ENCODE measurements at regions not wholly inside any gene's neighbourhood (a gene's known extent, or its start where the extent isn't known, plus 50 kb on each side); places are given as distances from the start of the nearest gene placed in this dataset.

DNA sequence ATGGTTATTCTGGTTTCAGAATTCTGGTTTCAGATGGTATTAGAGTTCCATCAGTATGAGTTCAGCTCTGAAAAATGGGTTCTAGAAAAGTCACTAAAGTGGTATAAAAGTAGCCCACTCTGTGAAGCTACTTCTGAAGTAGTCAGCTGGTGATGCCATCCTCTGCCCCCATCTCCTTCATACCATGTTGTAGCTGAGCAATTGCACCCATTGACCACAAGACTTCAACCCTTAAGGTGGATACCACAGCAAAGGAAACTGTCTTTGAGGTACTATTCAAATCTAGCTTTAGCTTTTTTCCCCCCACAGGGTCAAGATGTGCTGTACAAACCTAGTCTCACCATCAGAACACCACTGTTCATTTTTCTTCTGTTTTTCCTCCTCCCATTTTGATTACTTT, 444.9 kb downstream of the DMAC1 start:
- TF ChIP-seq POLR2A (IDR thresholded peaks at IDR 0.05; ENCODE audit: low read depth, low read length): no peak
- no peak for TF ChIP-seq POLR2AphosphoS5 (IDR thresholded peaks at IDR 0.05; ENCODE audit: low read depth, low read length)
- TF ChIP-seq TAF1 (IDR thresholded peaks at IDR 0.05; ENCODE audit: borderline replicate concordance, low read depth, low read length): no peak
